B cell (primary cell): ENCODE measurements at regions not wholly inside any gene's neighbourhood (a gene's known extent, or its start where the extent isn't known, plus 50 kb on each side); places are given as distances from the start of the nearest gene placed in this dataset.

Source experiments
- ATAC-seq: fragments of 200-7000 bp; cut with Tn5 transposase; one replicate; pipeline ENCODE4 v1.10.0; 2021; ENCODE audit warnings: low read depth, mild to moderate bottlenecking, moderate number of reproducible peaks, moderate library complexity
- CTCF ChIA-PET: fragments of 350-600 bp; sonication (Branson Sonifier 250); formaldehyde crosslinking; loops from one replicate; lab custom pipeline; 2021; ENCODE audit warnings: antibody characterized with exemption, inconsistent platforms; lab: Charles Lee
- POLR2A ChIA-PET: fragments of 350-600 bp; sonication (Branson Sonifier 250); formaldehyde crosslinking; loops from one replicate; lab custom pipeline; 2021; ENCODE audit warnings: antibody characterized with exemption; lab: Charles Lee
- DNase-seq: peaks from one replicate; pipeline ENCODE4 v3.0.0; 2013
- H2AFZ ChIP-seq: 2 replicates; pipeline ENCODE4 v1.6.1; 2012; ENCODE audit warnings: mild to moderate bottlenecking, low read depth, low read length; ENCODE audit not compliant: insufficient read depth, poor library complexity, severe bottlenecking
- H3K27ac ChIP-seq, 2 donors: 1 replicate in 1 of 2; 2 replicates in 1 of 2; pipeline ENCODE4 v1.5.1; 2012 to 2013; ENCODE audit warnings: low read length in 2 of 2, mild to moderate bottlenecking in 2 of 2, moderate library complexity in 1 of 2
- H3K27me3 ChIP-seq, 4 experiments: fragments of 200-600 bp in 1 of 4; sonication (generic) in 1 of 4; replicated peaks in 1 of 4; 1 replicate in 2 of 4; 2 replicates in 2 of 4; pipeline versions ENCODE4 v1.6.1 to v1.7.0; 2013 to 2016; ENCODE audit warnings: low read length in 3 of 4, mild to moderate bottlenecking in 2 of 4, mixed read lengths in 1 of 4, moderate library complexity in 1 of 4; ENCODE audit not compliant: insufficient read depth in 4 of 4, control insufficient read depth in 3 of 4; ENCODE audit errors: control extremely low read depth in 1 of 4
- H3K36me3 ChIP-seq, 2 experiments: replicated peaks in 1 of 2; 1 replicate in 1 of 2; 2 replicates in 1 of 2; pipeline versions ENCODE4 v1.6.1 to v1.7.1; 2013; ENCODE audit warnings: low read length in 1 of 2; ENCODE audit not compliant: insufficient read depth in 2 of 2, control insufficient read depth in 1 of 2; ENCODE audit errors: control extremely low read depth in 1 of 2, extremely low read depth in 1 of 2
- H3K4me1 ChIP-seq, 2 donors: fragments of 200-600 bp in 1 of 2; sonication (generic) in 1 of 2; 1 replicate in 1 of 2; 2 replicates in 1 of 2; pipeline versions ENCODE4 v1.5.1 to v1.6.1; 2013 to 2017; ENCODE audit warnings: low read length in 2 of 2; ENCODE audit not compliant: control insufficient read depth in 2 of 2, insufficient read depth in 2 of 2
- H3K4me2 ChIP-seq: replicated peaks from 2 replicates; pipeline ENCODE3; 2012; ENCODE audit warnings: mild to moderate bottlenecking, low read depth, low read length; ENCODE audit not compliant: poor library complexity, severe bottlenecking
- H3K4me3 ChIP-seq, 5 experiments: fragments of 200-600 bp in 1 of 5; sonication (generic) in 1 of 5; 1 replicate in 3 of 5; 2 replicates in 2 of 5; pipeline versions ENCODE4 v1.5.1 to v1.7.0; 2011 to 2016; ENCODE audit warnings: low read length in 4 of 5, mild to moderate bottlenecking in 4 of 5, low read depth in 2 of 5, control low read depth in 1 of 5, moderate library complexity in 1 of 5; ENCODE audit not compliant: insufficient read depth in 1 of 5; ENCODE audit errors: control extremely low read depth in 1 of 5, extremely low read depth in 1 of 5
- H3K79me2 ChIP-seq: fragments of 200-600 bp; sonication (generic); one replicate; pipeline ENCODE4 v1.6.0; 2016; ENCODE audit warnings: low read length; ENCODE audit not compliant: control insufficient read depth, insufficient read depth
- H3K9ac ChIP-seq: fragments of 200-600 bp; sonication (generic); 2 replicates; pipeline ENCODE4 v1.6.1; 2017; ENCODE audit warnings: mild to moderate bottlenecking, low read length, moderate library complexity
- H3K9me3 ChIP-seq, 3 donors: one replicate each; pipeline versions ENCODE4 v1.6.1 to v1.7.1; 2013; ENCODE audit warnings: low read length in 2 of 3; ENCODE audit not compliant: control insufficient read depth in 2 of 3, insufficient read depth in 1 of 3; ENCODE audit errors: control extremely low read depth in 1 of 3
- H4K20me1 ChIP-seq: 2 replicates; pipeline ENCODE4 v1.6.0; 2012; ENCODE audit warnings: mild to moderate bottlenecking, low read length; ENCODE audit not compliant: insufficient read depth, control insufficient read depth, poor library complexity, severe bottlenecking
- H3K27ac Mint-ChIP-seq: one replicate; pipeline ENCODE4 v1.8.0; 2021; ENCODE audit warnings: mixed read lengths
- H3K27me3 Mint-ChIP-seq: one replicate; pipeline ENCODE4 v1.8.0; 2021; ENCODE audit warnings: mixed read lengths
- H3K4me1 Mint-ChIP-seq: one replicate; pipeline ENCODE4 v1.8.0; 2021; ENCODE audit warnings: mixed read lengths
- H3K4me3 Mint-ChIP-seq: one replicate; pipeline ENCODE4 v1.8.0; 2021; ENCODE audit warnings: mixed read lengths
- H3K9me3 Mint-ChIP-seq: one replicate; pipeline ENCODE4 v1.8.0; 2022; ENCODE audit warnings: mixed read lengths; ENCODE audit not compliant: insufficient read depth
- EZH2 ChIP-seq: IDR thresholded peaks from 2 replicates; pipeline ENCODE4 v1.6.1; 2012; ENCODE audit warnings: borderline replicate concordance, low read depth, mild to moderate bottlenecking, moderate library complexity, low read length; ENCODE audit not compliant: insufficient read depth, poor library complexity, severe bottlenecking
- WGBS: methylation state at CpG from one replicate; pipeline ENCODE4 v1.1.5; 2013; ENCODE audit warnings: missing lambda C conversion rate; ENCODE audit not compliant: insufficient coverage; 5-methylcytosine and 5-hydroxymethylcytosine counted together
- intact Hi-C: fragments of 100-400 bp; cut with micrococcal nuclease; formaldehyde crosslinking; loops from one replicate; pipeline ENCODE4 v1.10.0; 2022
- TF ChIP-seq, protein P1 (sequence below): fragments of 200-600 bp; IDR thresholded peaks from one replicate; pipeline ENCODE4 v1.8.0; 2022; ENCODE audit warnings: antibody characterized with exemption, mild to moderate bottlenecking

DNA sequence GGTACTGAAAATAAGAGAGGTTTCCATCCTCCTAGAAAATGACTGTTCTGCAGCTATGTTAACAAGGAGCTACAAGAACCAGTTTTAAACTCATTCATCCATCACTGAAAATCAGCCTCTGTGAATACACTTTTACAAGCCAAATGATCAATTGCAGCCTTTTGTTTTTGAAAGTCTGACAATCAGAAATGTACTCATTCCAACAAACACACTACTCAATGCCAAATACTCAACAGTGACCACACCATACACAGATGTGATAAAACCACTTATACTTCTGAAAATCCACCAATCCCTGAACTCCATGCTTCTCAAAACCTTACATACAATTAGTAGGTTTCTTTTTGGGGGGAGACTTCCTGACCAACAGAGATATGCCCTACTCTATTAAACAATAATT, 663.9 kb upstream of the CHAC2 start:
- DNase-seq: no peak
- POLR2A ChIA-PET: no interaction called here

DNA sequence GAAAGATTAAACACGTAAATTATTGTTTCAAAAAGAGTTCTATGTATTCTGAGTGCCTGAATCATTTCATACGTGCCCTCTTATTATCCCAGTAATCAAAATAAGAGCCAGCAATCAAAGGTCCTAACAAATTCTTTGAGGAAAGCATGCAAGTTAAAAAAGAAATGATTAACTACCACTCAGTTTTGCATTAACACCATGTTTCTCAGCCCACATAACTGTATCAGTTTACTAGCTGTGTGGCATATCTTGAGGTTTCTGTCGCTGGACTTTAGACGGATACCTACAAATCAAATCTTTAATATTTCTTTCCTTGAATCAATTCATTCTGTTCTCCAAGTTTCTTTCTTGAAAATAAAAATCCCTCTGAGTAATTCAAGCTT, 668.9 kb upstream of the CHAC2 start:
- no peaks in the 10 kb centered on the region for H3K9me3 Mint-ChIP-seq
- ATAC-seq (no peak), DNase-seq (no peak)
- H3K27ac Mint-ChIP-seq: no peak overlapping the region
- POLR2A ChIA-PET: no interaction called here
- H3K27ac ChIP-seq: no peak overlapping the region
- no peak overlapping the region for H3K9ac ChIP-seq
- H3K36me3 ChIP-seq: no peaks in the 10 kb centered on the region
- H2AFZ ChIP-seq: no peak overlapping the region
- intact Hi-C loops: no loop called here
- 96% methylated on average over 3 of the region's 4 CpGs for WGBS
- H3K79me2 ChIP-seq: no peaks in the 10 kb centered on the region
- H3K4me3 Mint-ChIP-seq: no peak overlapping the region
- no peaks in the 10 kb centered on the region for H3K4me1 Mint-ChIP-seq
- no peaks in the 10 kb centered on the region for H3K9me3 ChIP-seq
- H4K20me1 ChIP-seq: no peaks in the 10 kb centered on the region
- no peaks in the 10 kb centered on the region for H3K27me3 ChIP-seq
- TF ChIP-seq EZH2: no peak
- TF ChIP-seq, protein P1, sequence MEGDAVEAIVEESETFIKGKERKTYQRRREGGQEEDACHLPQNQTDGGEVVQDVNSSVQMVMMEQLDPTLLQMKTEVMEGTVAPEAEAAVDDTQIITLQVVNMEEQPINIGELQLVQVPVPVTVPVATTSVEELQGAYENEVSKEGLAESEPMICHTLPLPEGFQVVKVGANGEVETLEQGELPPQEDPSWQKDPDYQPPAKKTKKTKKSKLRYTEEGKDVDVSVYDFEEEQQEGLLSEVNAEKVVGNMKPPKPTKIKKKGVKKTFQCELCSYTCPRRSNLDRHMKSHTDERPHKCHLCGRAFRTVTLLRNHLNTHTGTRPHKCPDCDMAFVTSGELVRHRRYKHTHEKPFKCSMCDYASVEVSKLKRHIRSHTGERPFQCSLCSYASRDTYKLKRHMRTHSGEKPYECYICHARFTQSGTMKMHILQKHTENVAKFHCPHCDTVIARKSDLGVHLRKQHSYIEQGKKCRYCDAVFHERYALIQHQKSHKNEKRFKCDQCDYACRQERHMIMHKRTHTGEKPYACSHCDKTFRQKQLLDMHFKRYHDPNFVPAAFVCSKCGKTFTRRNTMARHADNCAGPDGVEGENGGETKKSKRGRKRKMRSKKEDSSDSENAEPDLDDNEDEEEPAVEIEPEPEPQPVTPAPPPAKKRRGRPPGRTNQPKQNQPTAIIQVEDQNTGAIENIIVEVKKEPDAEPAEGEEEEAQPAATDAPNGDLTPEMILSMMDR: no peak
- CTCF ChIA-PET: no interaction called here
- H3K27me3 Mint-ChIP-seq: no peaks in the 10 kb centered on the region
- H3K4me2 ChIP-seq: no peak overlapping the region
- no peak overlapping the region for H3K4me3 ChIP-seq
- H3K4me1 ChIP-seq: no peaks in the 10 kb centered on the region

More for the DNA sequence above, 663.9 kb upstream of the CHAC2 start:
- Histone ChIP-seq H3K27ac (no peak overlapping the region), H3K9me3 (peaks cover 0 to 4% (median 0%) of the 10 kb centered on the region in 3 donors), H3K27me3 (no peaks in the 10 kb centered on the region), H3K4me1 (no peaks in the 10 kb centered on the region), H3K4me3 (no peak overlapping the region), H2AFZ (no peak overlapping the region), H3K4me2 (no peak overlapping the region), H4K20me1 (no peaks in the 10 kb centered on the region), H3K36me3 (no peaks in the 10 kb centered on the region), H3K9ac (no peak overlapping the region), H3K79me2 (no peaks in the 10 kb centered on the region)
- Mint-ChIP-seq H3K4me3 (no peak overlapping the region), H3K4me1 (no peaks in the 10 kb centered on the region), H3K9me3 (peaks cover 2% of the 10 kb centered on the region), H3K27ac (no peak overlapping the region), H3K27me3 (no peaks in the 10 kb centered on the region)
- intact Hi-C loops: no loop called here
- CTCF ChIA-PET: no interaction called here
- TF ChIP-seq, protein P1: no peak
- TF ChIP-seq EZH2: no peak
- no peak for ATAC-seq
